ENCODE measurements at regions not wholly inside any gene's neighbourhood (a gene's known extent, or its start where the extent isn't known, plus 50 kb on each side); places are given as distances from the start of the nearest gene placed in this dataset.

DNA sequence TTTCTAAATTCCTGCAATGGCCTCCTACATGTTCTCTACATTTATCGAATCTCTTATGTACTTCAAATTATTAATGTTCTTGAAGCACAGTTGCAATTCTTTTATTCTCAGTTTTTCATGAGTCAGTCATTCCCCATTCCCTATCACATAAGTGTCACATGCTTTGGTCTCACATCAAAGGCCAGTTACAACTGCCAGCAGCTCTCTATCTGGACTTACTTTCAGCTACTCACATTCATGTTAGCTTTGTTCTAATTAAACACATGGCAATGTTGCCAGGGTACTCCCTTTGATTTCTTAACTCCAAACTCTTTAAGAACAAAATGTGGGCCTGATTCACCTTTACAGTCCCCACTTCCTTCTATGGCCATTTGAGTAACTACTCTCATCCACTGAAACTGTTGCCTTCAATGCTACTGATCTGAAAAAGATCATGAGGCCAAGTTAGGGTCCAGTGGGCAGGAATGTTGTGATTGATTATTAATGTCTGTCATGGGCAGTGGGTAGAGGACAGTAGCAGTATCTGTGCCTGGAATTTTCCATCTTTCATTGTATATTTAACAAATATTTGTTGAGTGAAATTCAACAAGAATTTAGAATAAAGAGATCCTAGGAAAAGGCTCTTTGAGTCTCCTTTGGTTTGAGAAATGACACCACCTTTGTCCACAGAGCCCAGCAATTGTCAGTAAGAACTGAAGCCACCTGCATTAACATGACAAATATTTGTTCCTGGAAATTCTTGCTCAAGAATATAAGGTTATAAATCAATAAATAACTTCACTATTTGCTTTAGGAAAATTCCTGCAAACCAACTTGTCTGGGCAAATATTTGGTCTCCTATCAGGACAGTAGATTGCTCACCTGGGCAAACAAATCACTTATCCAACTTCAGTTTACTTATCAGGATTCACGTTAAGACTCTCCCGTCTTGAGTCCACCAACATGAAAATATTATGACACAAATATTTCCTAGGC lies 153.6 kb upstream of the SAMSN1 start:
- TF ChIP-seq POLR2A (IDR thresholded peaks at IDR 0.05; ENCODE audit: low read depth, low read length) (no peak), POLR2AphosphoS5 (IDR thresholded peaks at IDR 0.05; ENCODE audit: low read depth, low read length) (no peak), PAX5 (IDR thresholded peaks at IDR 0.05; ENCODE audit: insufficient read depth, low read length, severe bottlenecking) (no peak), TAF1 (IDR thresholded peaks at IDR 0.05; ENCODE audit: low read depth, low read length) (no peak), POU2F2 (IDR thresholded peaks at IDR 0.05; ENCODE audit: low read depth, low read length) (no peak), SPI1 (IDR thresholded peaks at IDR 0.05; ENCODE audit: low read depth, low read length) (no peak)

All from GM12891 (cell line).